ENCODE measurements at regions not wholly inside any gene's neighbourhood (a gene's known extent, or its start where the extent isn't known, plus 50 kb on each side); places are given as distances from the start of the nearest gene placed in this dataset.

- no peak overlapping the region for H3K27ac ChIP-seq (ENCODE audit: low read length)
- no peaks in the 10 kb centered on the region for H3K36me3 ChIP-seq (replicated peaks; ENCODE audit: low read depth, low read length)
- no peaks in the 10 kb centered on the region for H3K79me2 ChIP-seq (ENCODE audit: low read length)
- no peak overlapping the region for H3K4me3 ChIP-seq (ENCODE audit: low read length)
- no peaks in the 10 kb centered on the region for H3K9me3 ChIP-seq (ENCODE audit: insufficient read depth, low read length)
- TF ChIP-seq EZH2phosphoT487 (IDR thresholded peaks at IDR 0.05; ENCODE audit: low read depth): no peak
- TF ChIP-seq CTCF (IDR thresholded peaks at IDR 0.05; ENCODE audit: low read depth, low read length): no peak
- H3K9ac ChIP-seq (ENCODE audit: low read length): no peak overlapping the region
- peaks cover 17% of the 10 kb centered on the region; the same call in 1 of the 2 replicates for H3K4me1 ChIP-seq (ENCODE audit: low read length)
- H2AFZ ChIP-seq (ENCODE audit: low read depth, low read length): no peak overlapping the region
- H3K4me2 ChIP-seq (ENCODE audit: low read length): no peak overlapping the region
- H4K20me1 ChIP-seq (ENCODE audit: insufficient read depth, low read length): no peaks in the 10 kb centered on the region
- peaks cover 5% of the 10 kb centered on the region for H3K27me3 ChIP-seq (ENCODE audit: low read depth, low read length)
These were observed 199.7 kb downstream of the KATNAL1 start for GRCh38 chr13:30107521-30108136.

GRCh38 chr13:30107121-30107520 is 200.2 kb downstream of the KATNAL1 start:
- no peaks in the 10 kb centered on the region for H3K36me3 ChIP-seq (replicated peaks; ENCODE audit: low read depth, low read length)
- H2AFZ ChIP-seq (ENCODE audit: low read depth, low read length): no peak overlapping the region
- no peaks in the 10 kb centered on the region for H3K9me3 ChIP-seq (ENCODE audit: insufficient read depth, low read length)
- no peaks in the 10 kb centered on the region for H4K20me1 ChIP-seq (ENCODE audit: insufficient read depth, low read length)
- H3K27me3 ChIP-seq (ENCODE audit: low read depth, low read length): peaks cover 5% of the 10 kb centered on the region
- H3K9ac ChIP-seq (ENCODE audit: low read length): no peak overlapping the region
- H3K4me2 ChIP-seq (ENCODE audit: low read length): no peak overlapping the region
- no peak overlapping the region for H3K4me3 ChIP-seq (ENCODE audit: low read length)
- H3K27ac ChIP-seq (ENCODE audit: low read length): no peak overlapping the region
- H3K79me2 ChIP-seq (ENCODE audit: low read length): no peaks in the 10 kb centered on the region
- H3K4me1 ChIP-seq (ENCODE audit: low read length): peaks cover 12% of the 10 kb centered on the region; the same call in 1 of the 2 replicates
- TF ChIP-seq EZH2phosphoT487 (IDR thresholded peaks at IDR 0.05; ENCODE audit: low read depth): no peak

GRCh38 chr13:30105381-30105780 is 202.0 kb downstream of the KATNAL1 start:
- peak; percentile 27; the same call in 1 of the 2 replicates for TF ChIP-seq CTCF (IDR thresholded peaks at IDR 0.05; ENCODE audit: low read depth, low read length)
- no peak for TF ChIP-seq EZH2phosphoT487 (IDR thresholded peaks at IDR 0.05; ENCODE audit: low read depth)
- Histone ChIP-seq H3K27ac (ENCODE audit: low read length) (no peak overlapping the region), H4K20me1 (ENCODE audit: insufficient read depth, low read length) (no peaks in the 10 kb centered on the region), H2AFZ (ENCODE audit: low read depth, low read length) (no peak overlapping the region), H3K4me1 (ENCODE audit: low read length) (peaks cover 7% of the 10 kb centered on the region; the same call in 1 of the 2 replicates), H3K4me2 (ENCODE audit: low read length) (no peak overlapping the region), H3K9me3 (ENCODE audit: insufficient read depth, low read length) (no peaks in the 10 kb centered on the region), H3K36me3 (replicated peaks; ENCODE audit: low read depth, low read length) (no peaks in the 10 kb centered on the region), H3K9ac (ENCODE audit: low read length) (no peak overlapping the region), H3K4me3 (ENCODE audit: low read length) (no peak overlapping the region), H3K79me2 (ENCODE audit: low read length) (no peaks in the 10 kb centered on the region), H3K27me3 (ENCODE audit: low read depth, low read length) (peaks cover 5% of the 10 kb centered on the region)

GRCh38 chr13:30103161-30103840 is 204.1 kb downstream of the KATNAL1 start:
- Histone ChIP-seq H3K27ac (ENCODE audit: low read length) (no peak overlapping the region), H4K20me1 (ENCODE audit: insufficient read depth, low read length) (no peaks in the 10 kb centered on the region), H3K4me3 (ENCODE audit: low read length) (no peak overlapping the region), H3K27me3 (ENCODE audit: low read depth, low read length) (peaks cover 5% of the 10 kb centered on the region), H2AFZ (ENCODE audit: low read depth, low read length) (no peak overlapping the region), H3K4me2 (ENCODE audit: low read length) (no peak overlapping the region), H3K36me3 (replicated peaks; ENCODE audit: low read depth, low read length) (no peaks in the 10 kb centered on the region), H3K4me1 (ENCODE audit: low read length) (peaks cover 7% of the 10 kb centered on the region; the same call in 1 of the 2 replicates), H3K9me3 (ENCODE audit: insufficient read depth, low read length) (no peaks in the 10 kb centered on the region), H3K79me2 (ENCODE audit: low read length) (no peaks in the 10 kb centered on the region), H3K9ac (ENCODE audit: low read length) (no peak overlapping the region)
- TF ChIP-seq CTCF (IDR thresholded peaks at IDR 0.05; ENCODE audit: low read depth, low read length) (no peak), EZH2phosphoT487 (IDR thresholded peaks at IDR 0.05; ENCODE audit: low read depth) (no peak)
